Caco-2 (cell line): ENCODE measurements at regions not wholly inside any gene's neighbourhood (a gene's known extent, or its start where the extent isn't known, plus 50 kb on each side); places are given as distances from the start of the nearest gene placed in this dataset.

Source experiments
- BruUV-seq: library from RNA; stranded (reverse); fragments of 400-500 nt; replicated peaks from 2 replicates; lab custom pipeline; 2021; lab: Mats Ljungman, UMichigan
- CTCF ChIA-PET: fragments of 300-600 bp; sonication (Branson Sonifier 250); formaldehyde crosslinking; loops from one replicate; lab custom pipeline; 2022; ENCODE audit warnings: antibody characterized with exemption; lab: Charles Lee
- POLR2A ChIA-PET: fragments of 300-600 bp; sonication (Branson Sonifier 250); formaldehyde crosslinking; loops from one replicate; lab custom pipeline; 2022; ENCODE audit warnings: antibody characterized with exemption; lab: Charles Lee
- DNase-seq, 2 experiments: peaks; one replicate each; pipeline versions ENCODE4 v3.0.0 to v3.0.0-alpha.2; 2020 to 2022
- H3K27me3 ChIP-seq: replicated peaks from 2 replicates; pipeline ENCODE4 v1.6.0; 2011; ENCODE audit warnings: low read length; ENCODE audit not compliant: control insufficient read depth, insufficient read depth
- H3K36me3 ChIP-seq: 2 replicates; pipeline ENCODE4 v1.5.1; 2011; ENCODE audit warnings: low read length; ENCODE audit not compliant: control insufficient read depth, insufficient read depth
- H3K4me1 ChIP-seq: fragments of 250-450 bp; sonication (Bioruptor Pico); 2 replicates; pipeline ENCODE4 v1.5.1; 2020; ENCODE audit warnings: mild to moderate bottlenecking
- H3K4me3 ChIP-seq: 2 replicates; pipeline ENCODE4 v1.5.1; 2011; ENCODE audit warnings: low read depth, mild to moderate bottlenecking, control low read depth, low read length
- H3K9me3 ChIP-seq: fragments of 250-450 bp; sonication (Bioruptor Pico); 2 replicates; pipeline ENCODE4 v1.5.1; 2020; ENCODE audit warnings: mild to moderate bottlenecking, moderate library complexity
- H3K27ac Mint-ChIP-seq: one replicate; pipeline ENCODE4 v1.8.0; 2022; ENCODE audit warnings: mixed read lengths; ENCODE audit not compliant: unreplicated experiment
- H3K27me3 Mint-ChIP-seq: one replicate; pipeline ENCODE4 v1.8.0; 2022; ENCODE audit warnings: mixed read lengths; ENCODE audit not compliant: insufficient read depth, unreplicated experiment
- H3K36me3 Mint-ChIP-seq: one replicate; pipeline ENCODE4 v1.8.0; 2022; ENCODE audit warnings: mild to moderate bottlenecking, mixed read lengths; ENCODE audit not compliant: insufficient read depth, unreplicated experiment
- H3K4me1 Mint-ChIP-seq: one replicate; pipeline ENCODE4 v1.8.0; 2022; ENCODE audit warnings: low read depth, mixed read lengths; ENCODE audit not compliant: unreplicated experiment
- H3K4me3 Mint-ChIP-seq: one replicate; pipeline ENCODE4 v1.8.0; 2022; ENCODE audit warnings: mild to moderate bottlenecking, moderate library complexity, mixed read lengths; ENCODE audit not compliant: unreplicated experiment
- H3K9me3 Mint-ChIP-seq: one replicate; pipeline ENCODE4 v1.8.0; 2022; ENCODE audit warnings: mixed read lengths; ENCODE audit not compliant: unreplicated experiment
- intact Hi-C: fragments of 100-400 bp; cut with micrococcal nuclease; formaldehyde crosslinking; loops from one replicate; pipeline ENCODE4 v1.10.0; 2022; ENCODE audit not compliant: unreplicated experiment
- TF ChIP-seq, protein P1 (sequence below), 2 experiments: fragments of 200-600 bp in 1 of 2; IDR thresholded peaks; 1 replicate in 1 of 2; 2 replicates in 1 of 2; pipeline versions ENCODE4 v1.5.1 to v1.8.0; 2011 to 2022; ENCODE audit warnings: antibody characterized with exemption in 1 of 2, control low read depth in 1 of 2, inconsistent platforms in 1 of 2, low read depth in 1 of 2, low read length in 1 of 2, mild to moderate bottlenecking in 1 of 2, moderate library complexity in 1 of 2; ENCODE audit not compliant: insufficient read depth in 1 of 2, severe bottlenecking in 1 of 2, unreplicated experiment in 1 of 2

DNA sequence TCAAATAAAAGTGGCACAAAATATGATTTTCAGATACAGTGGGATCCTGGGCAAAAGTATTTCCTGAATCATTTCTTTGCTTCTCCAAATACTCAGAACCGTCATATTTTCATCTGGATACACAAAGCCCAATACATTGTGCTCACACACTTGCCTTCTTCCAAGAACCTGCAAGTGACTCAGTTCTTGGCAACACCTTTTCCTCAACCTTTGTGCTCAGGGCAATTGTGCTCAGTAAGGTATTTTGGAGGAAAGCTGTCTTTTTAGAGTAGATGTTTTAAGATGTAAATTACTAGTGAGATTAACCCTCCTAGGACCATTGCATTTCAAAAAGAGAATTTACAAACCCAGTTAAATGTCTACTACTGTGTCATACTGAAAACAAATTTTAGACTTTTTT is 233.5 kb downstream of the EFNB2 start:
- no peaks in the 10 kb centered on the region for H3K4me1 Mint-ChIP-seq
- no peak for DNase-seq
- TF ChIP-seq, protein P1, sequence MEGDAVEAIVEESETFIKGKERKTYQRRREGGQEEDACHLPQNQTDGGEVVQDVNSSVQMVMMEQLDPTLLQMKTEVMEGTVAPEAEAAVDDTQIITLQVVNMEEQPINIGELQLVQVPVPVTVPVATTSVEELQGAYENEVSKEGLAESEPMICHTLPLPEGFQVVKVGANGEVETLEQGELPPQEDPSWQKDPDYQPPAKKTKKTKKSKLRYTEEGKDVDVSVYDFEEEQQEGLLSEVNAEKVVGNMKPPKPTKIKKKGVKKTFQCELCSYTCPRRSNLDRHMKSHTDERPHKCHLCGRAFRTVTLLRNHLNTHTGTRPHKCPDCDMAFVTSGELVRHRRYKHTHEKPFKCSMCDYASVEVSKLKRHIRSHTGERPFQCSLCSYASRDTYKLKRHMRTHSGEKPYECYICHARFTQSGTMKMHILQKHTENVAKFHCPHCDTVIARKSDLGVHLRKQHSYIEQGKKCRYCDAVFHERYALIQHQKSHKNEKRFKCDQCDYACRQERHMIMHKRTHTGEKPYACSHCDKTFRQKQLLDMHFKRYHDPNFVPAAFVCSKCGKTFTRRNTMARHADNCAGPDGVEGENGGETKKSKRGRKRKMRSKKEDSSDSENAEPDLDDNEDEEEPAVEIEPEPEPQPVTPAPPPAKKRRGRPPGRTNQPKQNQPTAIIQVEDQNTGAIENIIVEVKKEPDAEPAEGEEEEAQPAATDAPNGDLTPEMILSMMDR (IDR thresholded peaks at IDR 0.05; ENCODE audit: insufficient read depth in 1 of 2, low read depth in 1 of 2, low read length in 1 of 2, severe bottlenecking in 1 of 2, unreplicated experiment in 1 of 2), result no peak
- Histone ChIP-seq H3K36me3 (no peaks in the 10 kb centered on the region), H3K4me1 (no peaks in the 10 kb centered on the region), H3K27me3 (no peaks in the 10 kb centered on the region), H3K9me3 (peaks cover 4% of the 10 kb centered on the region; the same call in 1 of the 2 replicates), H3K4me3 (no peak overlapping the region)
- H3K9me3 Mint-ChIP-seq, result peaks cover 14% of the 10 kb centered on the region
- no peak overlapping the region for H3K27ac Mint-ChIP-seq
- BruUV-seq, result no TSS peak
- ChIA-PET CTCF (no interaction called here), POLR2A (no interaction called here)
- no peaks in the 10 kb centered on the region for H3K36me3 Mint-ChIP-seq
- H3K4me3 Mint-ChIP-seq, result no peak overlapping the region
- H3K27me3 Mint-ChIP-seq, result no peaks in the 10 kb centered on the region
- intact Hi-C loops, result no loop called here

DNA sequence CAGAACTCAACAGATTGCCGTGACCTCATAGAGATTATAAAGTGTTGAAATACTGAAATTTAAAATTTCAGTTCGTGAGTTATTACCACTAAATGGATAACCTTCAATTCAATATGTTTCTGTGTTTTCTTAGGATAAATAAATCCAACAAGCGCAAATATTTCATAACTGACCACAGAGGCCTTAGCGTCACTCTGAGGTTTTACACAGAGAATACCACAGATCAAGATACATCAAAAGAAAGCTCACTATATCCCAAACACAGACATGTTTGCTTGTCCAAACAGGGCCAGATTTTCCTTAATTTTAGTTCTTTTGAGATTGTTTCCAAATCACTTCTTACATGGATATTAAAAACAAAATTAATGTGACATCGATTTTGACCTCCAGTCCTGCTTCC is 235.8 kb downstream of the EFNB2 start:
- H3K36me3 ChIP-seq, result no peaks in the 10 kb centered on the region
- H3K27me3 ChIP-seq, result no peaks in the 10 kb centered on the region
- no peaks in the 10 kb centered on the region for H3K27me3 Mint-ChIP-seq
- DNase-seq, result no peak
- H3K4me1 ChIP-seq, result no peaks in the 10 kb centered on the region
- H3K9me3 Mint-ChIP-seq, result peaks cover 11% of the 10 kb centered on the region
- no peaks in the 10 kb centered on the region for H3K36me3 Mint-ChIP-seq
- no peak overlapping the region for H3K4me3 Mint-ChIP-seq
- peaks cover 4% of the 10 kb centered on the region; the same call in 1 of the 2 replicates for H3K9me3 ChIP-seq
- no peak overlapping the region for H3K27ac Mint-ChIP-seq
- intact Hi-C loops, result no loop called here
- TF ChIP-seq, protein P1 (IDR thresholded peaks at IDR 0.05; ENCODE audit: insufficient read depth in 1 of 2, low read depth in 1 of 2, low read length in 1 of 2, severe bottlenecking in 1 of 2, unreplicated experiment in 1 of 2), result no peak
- POLR2A ChIA-PET, result no interaction called here
- no TSS peak for BruUV-seq
- H3K4me3 ChIP-seq, result no peak overlapping the region
- CTCF ChIA-PET, result no interaction called here
- no peaks in the 10 kb centered on the region for H3K4me1 Mint-ChIP-seq

DNA sequence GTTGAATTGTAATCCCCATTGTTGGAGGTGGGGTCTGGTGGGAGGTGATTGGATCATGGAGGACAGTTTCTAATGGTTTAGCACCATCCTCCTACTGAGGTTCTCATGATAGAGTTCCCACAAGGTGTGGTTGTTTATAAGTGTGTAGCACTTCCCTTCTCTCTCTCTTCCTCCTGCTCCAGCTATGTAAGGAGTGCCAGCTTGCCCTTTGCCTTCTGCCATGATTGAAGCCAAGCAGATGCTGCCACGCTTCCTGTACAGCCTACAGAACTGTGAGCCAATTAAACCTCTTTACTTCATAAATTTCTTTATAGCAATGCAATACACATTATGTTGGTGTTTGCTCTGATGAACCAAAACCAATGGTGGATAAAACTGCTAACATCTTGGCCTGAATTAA is 238.2 kb downstream of the EFNB2 start:
- ChIA-PET CTCF (no interaction called here), POLR2A (no interaction called here)
- Mint-ChIP-seq H3K4me1 (no peaks in the 10 kb centered on the region), H3K27ac (no peak overlapping the region), H3K4me3 (no peak overlapping the region), H3K9me3 (peaks cover 11% of the 10 kb centered on the region), H3K36me3 (no peaks in the 10 kb centered on the region), H3K27me3 (no peaks in the 10 kb centered on the region)
- H3K9me3 ChIP-seq, result no peaks in the 10 kb centered on the region
- BruUV-seq, result no TSS peak
- TF ChIP-seq, protein P1 (IDR thresholded peaks at IDR 0.05; ENCODE audit: insufficient read depth in 1 of 2, low read depth in 1 of 2, low read length in 1 of 2, severe bottlenecking in 1 of 2, unreplicated experiment in 1 of 2), result no peak
- no peaks in the 10 kb centered on the region for H3K27me3 ChIP-seq
- no peaks in the 10 kb centered on the region for H3K36me3 ChIP-seq
- DNase-seq, result no peak
- H3K4me1 ChIP-seq, result no peaks in the 10 kb centered on the region
- intact Hi-C loops, result no loop called here
- no peak overlapping the region for H3K4me3 ChIP-seq
